A549 (cell line): ENCODE measurements at regions not wholly inside any gene's neighbourhood (a gene's known extent, or its start where the extent isn't known, plus 50 kb on each side); places are given as distances from the start of the nearest gene placed in this dataset.
A peak's percentile ranks its signal among the peaks of the same experiment; 100 is the strongest.

Experiments used
- ATAC-seq, 2 experiments: fragments of 200-7000 bp in 1 of 2; fragments of >200 bp in 1 of 2; cut with Nextera tagmentation in 1 of 2; cut with Tn5 transposase in 1 of 2; 3 replicates each; pipeline versions ENCODE4 v1.8.0 to v1.9.1; 2018 to 2020; ENCODE audit warnings: mild to moderate bottlenecking in 1 of 2, moderate library complexity in 1 of 2
- CTCF ChIA-PET: fragments of 300-600 bp; sonication (Branson Sonifier 250); formaldehyde crosslinking; extraction: SDS; loops from one replicate; lab custom pipeline; 2021; ENCODE audit warnings: antibody characterized with exemption, inconsistent platforms; lab: Yijun Ruan, JAX
- POLR2A ChIA-PET: fragments of 350-600 bp; formaldehyde crosslinking; extraction: SDS; loops from one replicate; lab custom pipeline; 2021; ENCODE audit warnings: antibody characterized with exemption, inconsistent platforms; lab: Yijun Ruan, JAX
- DNase-seq, 2 experiments: peaks; one replicate each; pipeline versions ENCODE4 v3.0.0 to v3.0.0-alpha.2; 2011 to 2016; ENCODE audit warnings: low read depth in 1 of 2, low spot score in 1 of 2
- FAIRE-seq: peaks from 2 replicates; lab custom pipeline; 2011; peaks lifted over from hg19 to GRCh38; lab: Jason Lieb, UNC
- H3K27ac ChIP-seq, 2 experiments: fragments of >200 bp; sonication (Bioruptor Twin); formaldehyde crosslinking; 3 replicates each; pipeline ENCODE4 v1.5.1; 2016 to 2017
- H3K4me1 ChIP-seq: fragments of >200 bp; sonication (Bioruptor Twin); formaldehyde crosslinking; 3 replicates; pipeline ENCODE4 v1.6.1; 2016
- H3K4me2 ChIP-seq: fragments of >200 bp; sonication (Bioruptor Twin); formaldehyde crosslinking; 3 replicates; pipeline ENCODE4 v1.6.1; 2016
- H3K4me3 ChIP-seq: fragments of >200 bp; sonication (Bioruptor Twin); formaldehyde crosslinking; 3 replicates; pipeline ENCODE4 v1.5.1; 2016
- H3K9me3 ChIP-seq: fragments of >200 bp; sonication (Bioruptor Twin); formaldehyde crosslinking; 3 replicates; pipeline ENCODE4 v1.6.1; 2016
- BHLHE40 ChIP-seq: IDR thresholded peaks from 2 replicates; pipeline ENCODE4 v1.6.1; 2012; ENCODE audit warnings: low read depth, low read length, inconsistent platforms
- CBX2 ChIP-seq: fragments of 200-600 bp; sonication (generic); IDR thresholded peaks from 2 replicates; pipeline ENCODE4 v1.6.1; 2016; ENCODE audit warnings: low read depth, mild to moderate bottlenecking, borderline replicate concordance
- CEBPB ChIP-seq, 2 experiments: fragments of >200 bp in 1 of 2; sonication (Bioruptor Twin) in 1 of 2; formaldehyde crosslinking in 1 of 2; IDR thresholded peaks; 2 replicates each; pipeline ENCODE4 v1.6.1; 2012 to 2016
- CHD2 ChIP-seq: fragments of 150-350 bp; IDR thresholded peaks from 2 replicates; pipeline ENCODE4 v1.6.1; 2014; ENCODE audit warnings: low read length; ENCODE audit not compliant: partially characterized antibody
- EHF ChIP-seq: fragments of 250-450 bp; sonication (Bioruptor Pico); IDR thresholded peaks from 2 replicates; pipeline ENCODE4 v1.5.0; 2020; ENCODE audit warnings: mild to moderate bottlenecking
- EP300 ChIP-seq, 2 experiments: fragments of >200 bp; sonication (Bioruptor Twin); formaldehyde crosslinking; IDR thresholded peaks; 2 replicates in 1 of 2; 3 replicates in 1 of 2; pipeline ENCODE4 v1.6.1; 2016 to 2017
- ESRRA ChIP-seq: fragments of 150-350 bp; IDR thresholded peaks from 2 replicates; pipeline ENCODE4 v1.6.1; 2014; ENCODE audit warnings: mild to moderate bottlenecking, low read length, borderline replicate concordance
- FOSB ChIP-seq: fragments of 250-450 bp; sonication (Bioruptor Pico); IDR thresholded peaks from 2 replicates; pipeline ENCODE4 v1.5.0; 2020; ENCODE audit warnings: mild to moderate bottlenecking, moderate library complexity
- FOSL2 ChIP-seq, 2 experiments: fragments of 450-650 bp in 1 of 2; fragments of >200 bp in 1 of 2; sonication (Bioruptor Twin) in 1 of 2; formaldehyde crosslinking; IDR thresholded peaks; 2 replicates each; pipeline versions ENCODE4 v1.5.0 to v1.6.1; 2016 to 2020; ENCODE audit warnings: mild to moderate bottlenecking in 1 of 2, moderate library complexity in 1 of 2
- FOXS1 ChIP-seq: fragments of 250-450 bp; sonication (Bioruptor Pico); IDR thresholded peaks from 2 replicates; pipeline ENCODE4 v1.5.0; 2020; ENCODE audit warnings: mild to moderate bottlenecking, moderate library complexity
- GATA3 ChIP-seq: IDR thresholded peaks from 2 replicates; pipeline ENCODE4 v1.6.1; 2012; ENCODE audit warnings: borderline replicate concordance
- HOXB5 ChIP-seq: fragments of 250-450 bp; sonication (Bioruptor Pico); IDR thresholded peaks from 2 replicates; pipeline ENCODE4 v1.5.0; 2020; ENCODE audit warnings: mild to moderate bottlenecking, moderate library complexity
- JUN ChIP-seq, 2 experiments: fragments of >200 bp; sonication (Bioruptor Twin); formaldehyde crosslinking; IDR thresholded peaks; 2 replicates in 1 of 2; 3 replicates in 1 of 2; pipeline ENCODE4 v1.6.1; 2016 to 2017
- JUNB ChIP-seq: fragments of >200 bp; sonication (Bioruptor Twin); formaldehyde crosslinking; IDR thresholded peaks from 2 replicates; pipeline ENCODE4 v1.6.1; 2016
- KDM1A ChIP-seq: fragments of 200-600 bp; sonication (generic); IDR thresholded peaks from 2 replicates; pipeline ENCODE4 v1.6.1; 2016; ENCODE audit warnings: low read depth, mild to moderate bottlenecking
- NFE2L2 ChIP-seq: fragments of 150-350 bp; conservative IDR thresholded peaks from 2 replicates; pipeline ENCODE4 v1.6.1; 2014; ENCODE audit warnings: low read length
- ZFP36 ChIP-seq: fragments of 450-650 bp; IDR thresholded peaks from 2 replicates; pipeline ENCODE4 v1.6.1; 2014; ENCODE audit warnings: borderline replicate concordance; ENCODE audit not compliant: partially characterized antibody
- ZSCAN20 ChIP-seq: fragments of 250-450 bp; sonication (Bioruptor Pico); IDR thresholded peaks from 2 replicates; pipeline ENCODE4 v1.8.0; 2022; ENCODE audit warnings: mild to moderate bottlenecking, moderate library complexity
- WGBS: methylation state at CpG from one replicate; pipeline ENCODE4 v1.1.6; 2017; ENCODE audit errors: missing lambda C conversion rate; 5-methylcytosine and 5-hydroxymethylcytosine counted together
- TF ChIP-seq, protein P1 (sequence below): IDR thresholded peaks from 2 replicates; pipeline ENCODE4 v1.6.1; 2012
- TF ChIP-seq, protein P2 (sequence below): fragments of >200 bp; sonication (Bioruptor Twin); formaldehyde crosslinking; IDR thresholded peaks from 3 replicates; pipeline ENCODE4 v1.5.1; 2016
- TF ChIP-seq, protein P3 (sequence below): fragments of 200-600 bp; sonication (generic); IDR thresholded peaks from 2 replicates; pipeline ENCODE4 v1.6.1; 2016; ENCODE audit warnings: antibody characterized with exemption, mild to moderate bottlenecking, moderate library complexity
- TF ChIP-seq, protein P4 (sequence below): IDR thresholded peaks from 2 replicates; pipeline ENCODE4 v1.6.1; 2012

DNA sequence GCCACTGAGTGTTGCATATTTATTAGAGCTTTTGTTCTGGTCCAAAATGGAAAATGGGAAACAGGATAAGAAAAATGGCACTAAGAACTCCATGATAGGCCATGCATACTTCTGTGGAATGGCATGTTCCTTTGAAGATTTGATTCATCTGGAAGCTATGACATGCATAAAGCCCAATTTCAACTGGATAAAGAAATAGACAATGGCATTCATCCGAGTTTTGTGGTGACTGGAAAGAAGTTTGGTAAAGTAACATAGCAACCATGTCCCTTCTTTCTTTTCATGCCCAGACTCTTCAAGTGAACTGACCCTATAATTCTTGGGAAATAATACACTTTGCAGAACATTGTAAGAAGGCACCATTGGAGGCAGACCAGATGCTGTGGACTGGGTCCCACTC lies 368.4 kb upstream of the IL12A start:
- H3K9me3 ChIP-seq = no peaks in the 10 kb centered on the region
- TF ChIP-seq EHF (no peak), FOSB (CRISPR knock-in tag) (no peak), NFE2L2 (no peak), HOXB5 (CRISPR knock-in tag) (no peak), ZSCAN20 (no peak), ZFP36 (no peak), BHLHE40 (no peak), CHD2 (no peak), ESRRA (no peak)
- TF ChIP-seq, protein P1, sequence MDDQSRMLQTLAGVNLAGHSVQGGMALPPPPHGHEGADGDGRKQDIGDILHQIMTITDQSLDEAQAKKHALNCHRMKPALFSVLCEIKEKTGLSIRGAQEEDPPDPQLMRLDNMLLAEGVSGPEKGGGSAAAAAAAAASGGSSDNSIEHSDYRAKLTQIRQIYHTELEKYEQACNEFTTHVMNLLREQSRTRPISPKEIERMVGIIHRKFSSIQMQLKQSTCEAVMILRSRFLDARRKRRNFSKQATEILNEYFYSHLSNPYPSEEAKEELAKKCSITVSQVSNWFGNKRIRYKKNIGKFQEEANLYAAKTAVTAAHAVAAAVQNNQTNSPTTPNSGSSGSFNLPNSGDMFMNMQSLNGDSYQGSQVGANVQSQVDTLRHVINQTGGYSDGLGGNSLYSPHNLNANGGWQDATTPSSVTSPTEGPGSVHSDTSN = no peak
- TF ChIP-seq, protein P2, sequence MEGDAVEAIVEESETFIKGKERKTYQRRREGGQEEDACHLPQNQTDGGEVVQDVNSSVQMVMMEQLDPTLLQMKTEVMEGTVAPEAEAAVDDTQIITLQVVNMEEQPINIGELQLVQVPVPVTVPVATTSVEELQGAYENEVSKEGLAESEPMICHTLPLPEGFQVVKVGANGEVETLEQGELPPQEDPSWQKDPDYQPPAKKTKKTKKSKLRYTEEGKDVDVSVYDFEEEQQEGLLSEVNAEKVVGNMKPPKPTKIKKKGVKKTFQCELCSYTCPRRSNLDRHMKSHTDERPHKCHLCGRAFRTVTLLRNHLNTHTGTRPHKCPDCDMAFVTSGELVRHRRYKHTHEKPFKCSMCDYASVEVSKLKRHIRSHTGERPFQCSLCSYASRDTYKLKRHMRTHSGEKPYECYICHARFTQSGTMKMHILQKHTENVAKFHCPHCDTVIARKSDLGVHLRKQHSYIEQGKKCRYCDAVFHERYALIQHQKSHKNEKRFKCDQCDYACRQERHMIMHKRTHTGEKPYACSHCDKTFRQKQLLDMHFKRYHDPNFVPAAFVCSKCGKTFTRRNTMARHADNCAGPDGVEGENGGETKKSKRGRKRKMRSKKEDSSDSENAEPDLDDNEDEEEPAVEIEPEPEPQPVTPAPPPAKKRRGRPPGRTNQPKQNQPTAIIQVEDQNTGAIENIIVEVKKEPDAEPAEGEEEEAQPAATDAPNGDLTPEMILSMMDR = no peak
- TF ChIP-seq, protein P3, sequence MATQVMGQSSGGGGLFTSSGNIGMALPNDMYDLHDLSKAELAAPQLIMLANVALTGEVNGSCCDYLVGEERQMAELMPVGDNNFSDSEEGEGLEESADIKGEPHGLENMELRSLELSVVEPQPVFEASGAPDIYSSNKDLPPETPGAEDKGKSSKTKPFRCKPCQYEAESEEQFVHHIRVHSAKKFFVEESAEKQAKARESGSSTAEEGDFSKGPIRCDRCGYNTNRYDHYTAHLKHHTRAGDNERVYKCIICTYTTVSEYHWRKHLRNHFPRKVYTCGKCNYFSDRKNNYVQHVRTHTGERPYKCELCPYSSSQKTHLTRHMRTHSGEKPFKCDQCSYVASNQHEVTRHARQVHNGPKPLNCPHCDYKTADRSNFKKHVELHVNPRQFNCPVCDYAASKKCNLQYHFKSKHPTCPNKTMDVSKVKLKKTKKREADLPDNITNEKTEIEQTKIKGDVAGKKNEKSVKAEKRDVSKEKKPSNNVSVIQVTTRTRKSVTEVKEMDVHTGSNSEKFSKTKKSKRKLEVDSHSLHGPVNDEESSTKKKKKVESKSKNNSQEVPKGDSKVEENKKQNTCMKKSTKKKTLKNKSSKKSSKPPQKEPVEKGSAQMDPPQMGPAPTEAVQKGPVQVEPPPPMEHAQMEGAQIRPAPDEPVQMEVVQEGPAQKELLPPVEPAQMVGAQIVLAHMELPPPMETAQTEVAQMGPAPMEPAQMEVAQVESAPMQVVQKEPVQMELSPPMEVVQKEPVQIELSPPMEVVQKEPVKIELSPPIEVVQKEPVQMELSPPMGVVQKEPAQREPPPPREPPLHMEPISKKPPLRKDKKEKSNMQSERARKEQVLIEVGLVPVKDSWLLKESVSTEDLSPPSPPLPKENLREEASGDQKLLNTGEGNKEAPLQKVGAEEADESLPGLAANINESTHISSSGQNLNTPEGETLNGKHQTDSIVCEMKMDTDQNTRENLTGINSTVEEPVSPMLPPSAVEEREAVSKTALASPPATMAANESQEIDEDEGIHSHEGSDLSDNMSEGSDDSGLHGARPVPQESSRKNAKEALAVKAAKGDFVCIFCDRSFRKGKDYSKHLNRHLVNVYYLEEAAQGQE = no peak
- TF ChIP-seq, all 56 proteins: peak for 0
- ATAC-seq (peak in 1 of 2 experiments; percentile 7; a peak in 1 of 6 replicates), FAIRE-seq (no peak), DNase-seq (no peak)
- WGBS = 79% methylated on average over 1 of the region's 1 CpG
- peak overlapping the region; percentile 51 to 62; a peak in 4 of 6 replicates for H3K27ac ChIP-seq
- CTCF ChIA-PET = interaction anchor here (0.8 to 2.4 kb wide), 6 partner anchors 15 to 386 kb away, joined by 3 to 14 read pairs (median 4); no protein-coding TSS in a partner anchor
- peaks cover 35% of the 10 kb centered on the region for H3K4me1 ChIP-seq
- H3K4me3 ChIP-seq = no peak overlapping the region
- peak overlapping the region; percentile 64 for H3K4me2 ChIP-seq
- POLR2A ChIA-PET = interaction anchor here (1.3 to 1.5 kb wide), 2 partner anchors 15 to 144 kb away, joined by 4 to 8 read pairs; no protein-coding TSS in a partner anchor

DNA sequence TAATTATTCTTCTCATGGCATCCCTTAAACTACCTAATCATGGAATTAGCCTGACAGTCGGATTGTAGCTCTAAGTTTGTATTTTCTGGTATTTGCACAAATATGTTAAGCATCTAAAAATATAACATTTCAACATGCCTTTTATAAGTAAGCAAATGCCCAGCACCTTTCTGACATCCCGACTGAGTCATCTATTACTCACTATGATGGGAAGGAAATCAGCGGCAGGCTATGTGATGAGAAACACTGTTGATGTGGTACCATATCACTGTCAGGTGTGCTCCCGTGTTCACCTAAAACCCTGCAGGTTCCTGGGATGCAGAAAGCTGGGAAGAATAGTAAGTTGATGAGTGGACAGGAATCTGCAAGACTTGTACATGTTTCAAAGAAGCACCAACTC lies 367.8 kb upstream of the IL12A start:
- Histone ChIP-seq H3K27ac (peak overlapping the region in 1 of 2 experiments; percentile 62; a peak in 4 of 6 replicates), H3K4me1 (peaks cover 35% of the 10 kb centered on the region), H3K9me3 (no peaks in the 10 kb centered on the region), H3K4me3 (no peak overlapping the region), H3K4me2 (peak overlapping the region; percentile 64)
- peak; percentile 82 to 93 for ATAC-seq
- 2% methylated on average over 4 of the region's 4 CpGs for WGBS
- TF ChIP-seq FOSL2 (IDR thresholded peaks at IDR 0.05) (peak; percentile 89), FOSL2 (CRISPR knock-in tag; IDR thresholded peaks at IDR 0.05) (peak; percentile 94), CBX2 (no peak), EP300 (IDR thresholded peaks at IDR 0.05) (0 out of 5 replicates have a peak, but pooled peaks of 1 of the 2 experiments have one; percentile 36), FOXS1 (CRISPR knock-in tag) (no peak), JUNB (peak; percentile 87), KDM1A (no peak), GATA3 (peak; percentile 76; the same call in 1 of the 2 replicates), CEBPB (IDR thresholded peaks at IDR 0.05) (peak; percentile 16 to 79; a peak in 2 of 4 replicates), JUN (IDR thresholded peaks at IDR 0.05) (peak in 1 of 2 experiments; percentile 29; a peak in 1 of 5 replicates)
- TF ChIP-seq, protein P4, sequence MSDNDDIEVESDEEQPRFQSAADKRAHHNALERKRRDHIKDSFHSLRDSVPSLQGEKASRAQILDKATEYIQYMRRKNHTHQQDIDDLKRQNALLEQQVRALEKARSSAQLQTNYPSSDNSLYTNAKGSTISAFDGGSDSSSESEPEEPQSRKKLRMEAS = peak; percentile 67
- ChIA-PET CTCF (interaction anchor here (0.6 to 2.4 kb wide), 7 partner anchors 12 to 385 kb away, joined by 3 to 14 read pairs (median 3); no protein-coding TSS in a partner anchor), POLR2A (interaction anchor here (1.3 to 1.5 kb wide), 2 partner anchors 15 to 143 kb away, joined by 4 to 8 read pairs; no protein-coding TSS in a partner anchor)
- peak; percentile 43 for FAIRE-seq
- peak; percentile 58 for DNase-seq
